Muscle of leg (tissue), 3 donors: ENCODE measurements at regions not wholly inside any gene's neighbourhood (a gene's known extent, or its start where the extent isn't known, plus 50 kb on each side); places are given as distances from the start of the nearest gene placed in this dataset.
A peak's percentile ranks its signal among the peaks of the same experiment; 100 is the strongest.
"Not testable (repeated sequence)": the region's sequence is repeated elsewhere in the genome, so short reads cannot be mapped to it uniquely, and the experiment has no call there.

Experiments used
- DNase-seq: peaks from one replicate; pipeline ENCODE4 v3.0.0; 2013
- H3K27ac ChIP-seq: one replicate; pipeline ENCODE4 v1.5.1; 2013; ENCODE audit warnings: mild to moderate bottlenecking, low read length, control low read depth
- H3K27me3 ChIP-seq: one replicate; pipeline ENCODE4 v1.6.1; 2013; ENCODE audit warnings: low read length; ENCODE audit not compliant: control insufficient read depth, insufficient read depth
- H3K36me3 ChIP-seq: one replicate; pipeline ENCODE4 v1.6.1; 2013; ENCODE audit warnings: low read length; ENCODE audit not compliant: control insufficient read depth, insufficient read depth
- H3K4me1 ChIP-seq: one replicate; pipeline ENCODE4 v1.6.1; 2013; ENCODE audit warnings: low read length; ENCODE audit not compliant: control insufficient read depth, insufficient read depth
- H3K4me3 ChIP-seq: one replicate; pipeline ENCODE4 v1.5.1; 2013; ENCODE audit warnings: low read length, control low read depth
- H3K9me3 ChIP-seq: replicated peaks from 2 replicates; pipeline ENCODE4 v1.6.1; 2013; ENCODE audit warnings: low read depth, low read length; ENCODE audit not compliant: control insufficient read depth
- WGBS: methylation state at CpG from one replicate; pipeline ENCODE4 v1.1.5; 2013; ENCODE audit warnings: missing lambda C conversion rate; ENCODE audit not compliant: insufficient coverage; 5-methylcytosine and 5-hydroxymethylcytosine counted together

GRCh38 chr21:28588997-28589396 lies 403.7 kb downstream of the LTN1 start:
- Histone ChIP-seq H3K36me3 (no peaks in the 10 kb centered on the region), H3K4me3 (no peak overlapping the region), H3K27me3 (no peaks in the 10 kb centered on the region), H3K27ac (no peak overlapping the region), H3K9me3 (no peaks in the 10 kb centered on the region), H3K4me1 (no peaks in the 10 kb centered on the region)
- DNase-seq = no peak
- WGBS = no CpG with 5 or more reads among the region's 1 CpG

DNA sequence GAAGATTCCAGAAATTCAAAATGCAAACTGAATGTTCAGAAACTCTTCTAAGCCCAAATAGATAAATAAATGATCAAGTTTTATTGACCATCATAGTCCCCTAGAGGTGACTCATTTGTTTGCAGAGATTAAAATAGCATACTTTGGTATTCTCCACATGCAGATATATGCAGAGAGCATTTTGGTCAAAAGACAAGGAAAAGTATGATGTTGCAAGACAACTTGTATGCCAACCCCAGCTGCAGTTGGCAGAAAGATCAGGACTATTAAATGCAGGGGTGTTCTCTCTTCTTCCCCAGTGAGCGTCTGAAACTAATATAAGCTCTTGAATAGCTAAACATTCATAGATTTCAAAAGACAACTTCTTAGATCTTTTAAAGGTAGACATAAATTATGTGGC lies 404.9 kb downstream of the LTN1 start:
- Histone ChIP-seq H3K27me3 (no peaks in the 10 kb centered on the region), H3K36me3 (no peaks in the 10 kb centered on the region), H3K9me3 (no peaks in the 10 kb centered on the region), H3K4me1 (no peaks in the 10 kb centered on the region), H3K27ac (no peak overlapping the region), H3K4me3 (no peak overlapping the region)
- peak; percentile 45 for DNase-seq
- no CpG with 5 or more reads among the region's 1 CpG for WGBS

DNA sequence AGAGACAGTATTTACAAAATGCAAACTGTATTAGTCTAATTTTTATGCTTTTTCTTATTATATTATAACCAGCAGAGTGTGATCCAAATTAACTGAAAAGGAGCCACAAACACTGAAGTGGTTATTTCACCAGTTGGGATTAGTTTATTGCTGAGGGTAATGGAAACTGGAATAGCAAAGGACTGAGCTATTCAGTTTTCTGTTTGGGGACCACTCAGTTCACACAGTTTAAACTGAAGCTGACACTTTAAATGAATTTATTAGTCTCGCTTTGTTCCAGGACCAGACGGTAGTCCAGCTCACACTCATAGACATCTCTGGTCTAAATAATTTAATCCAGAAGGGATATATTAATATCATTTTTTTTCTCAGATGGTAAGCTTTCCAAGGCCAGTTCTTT lies 410.7 kb downstream of the LTN1 start:
- no peaks in the 10 kb centered on the region for H3K36me3 ChIP-seq
- H3K9me3 ChIP-seq = no peaks in the 10 kb centered on the region
- no peaks in the 10 kb centered on the region for H3K27me3 ChIP-seq
- no peak overlapping the region for H3K27ac ChIP-seq
- H3K4me3 ChIP-seq = no peak overlapping the region
- peak; percentile 72 for DNase-seq
- H3K4me1 ChIP-seq = no peaks in the 10 kb centered on the region
- no CpG with 5 or more reads among the region's 2 CpGs for WGBS

- not testable (repeated sequence) for H3K4me1 ChIP-seq, H3K27me3 ChIP-seq, H3K4me3 ChIP-seq, H3K27ac ChIP-seq, H3K36me3 ChIP-seq, H3K9me3 ChIP-seq
- 75% methylated on average over 4 of the region's 5 CpGs for WGBS
- peak; percentile 71 for DNase-seq
These were observed 411.4 kb downstream of the LTN1 start for GRCh38 chr21:28581311-28581731.

DNA sequence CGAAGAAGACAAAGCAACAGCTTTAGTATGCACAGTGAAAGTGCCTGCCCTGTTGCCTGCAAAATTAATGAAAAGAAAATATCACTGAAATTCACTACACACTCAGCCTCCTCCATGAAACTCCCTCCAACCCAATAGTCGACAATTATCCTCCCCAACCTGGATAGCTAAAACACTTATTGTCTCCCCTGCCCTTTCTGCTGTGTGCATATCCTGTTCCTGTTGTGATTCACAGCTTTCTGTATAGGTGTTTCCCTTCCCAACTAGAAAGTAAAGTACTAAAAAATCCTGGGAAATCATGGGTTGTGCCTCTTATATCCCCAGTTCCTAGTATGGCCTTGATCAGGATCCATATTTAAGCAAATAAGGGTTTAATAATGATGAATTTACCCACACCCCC lies 412.1 kb downstream of the LTN1 start:
- Histone ChIP-seq H3K36me3 (no peaks in the 10 kb centered on the region), H3K27ac (no peak overlapping the region), H3K4me1 (no peaks in the 10 kb centered on the region), H3K9me3 (no peaks in the 10 kb centered on the region), H3K27me3 (no peaks in the 10 kb centered on the region), H3K4me3 (no peak overlapping the region)
- no CpG with 5 or more reads among the region's 2 CpGs for WGBS
- DNase-seq = no peak

DNA sequence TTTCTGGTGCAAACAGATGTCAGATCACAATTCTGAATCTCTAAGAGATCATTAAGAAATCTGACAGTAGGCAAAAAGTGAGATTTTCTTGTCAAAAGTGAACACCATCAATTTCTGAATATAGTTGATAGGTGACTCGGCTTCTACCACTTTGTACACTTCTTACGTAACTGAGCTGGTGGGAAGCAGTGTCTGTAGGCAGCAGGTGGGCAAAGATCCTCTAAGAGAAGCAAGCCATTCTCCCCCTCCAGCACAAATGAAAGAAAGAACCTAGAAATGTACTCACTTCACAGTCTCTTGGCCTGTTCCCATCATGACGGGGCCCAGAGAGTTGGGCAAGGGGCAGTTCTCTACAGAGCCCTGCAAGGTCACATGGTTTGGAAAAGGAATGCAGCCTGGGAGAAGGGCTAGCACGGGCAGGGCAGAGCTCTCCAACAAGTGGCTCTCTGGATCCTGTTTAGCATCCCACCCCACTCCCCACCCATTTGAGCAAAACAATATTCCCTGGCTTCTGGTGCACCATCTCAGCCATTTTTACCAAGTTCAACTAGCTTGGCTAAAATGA lies 412.6 kb downstream of the LTN1 start:
- no CpG with 5 or more reads among the region's 4 CpGs for WGBS
- Histone ChIP-seq H3K4me3 (no peak overlapping the region), H3K9me3 (no peaks in the 10 kb centered on the region), H3K27me3 (no peaks in the 10 kb centered on the region), H3K36me3 (no peaks in the 10 kb centered on the region), H3K4me1 (no peaks in the 10 kb centered on the region), H3K27ac (no peak overlapping the region)
- no peak for DNase-seq

DNA sequence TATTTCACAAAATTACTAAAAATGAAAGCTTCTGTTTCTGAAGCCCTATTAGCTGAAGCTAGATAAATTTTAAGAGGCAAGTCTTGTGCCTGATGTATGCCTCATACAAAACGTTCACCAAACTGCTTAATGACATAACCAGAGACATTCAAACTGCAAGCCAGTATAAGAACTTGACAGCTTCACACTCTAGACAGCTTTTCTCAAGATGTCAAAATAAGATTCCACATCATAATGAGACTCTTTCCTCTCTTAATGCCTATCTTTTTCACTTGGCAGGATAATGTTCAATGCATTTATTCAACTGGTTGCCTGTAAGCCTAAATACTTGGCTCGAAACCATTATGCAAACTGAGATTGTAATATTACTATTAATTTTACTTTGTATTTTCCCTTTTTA lies 424.0 kb downstream of the LTN1 start:
- peaks cover 2% of the 10 kb centered on the region for H3K9me3 ChIP-seq
- H3K4me3 ChIP-seq = no peak overlapping the region
- H3K27me3 ChIP-seq = no peaks in the 10 kb centered on the region
- no peaks in the 10 kb centered on the region for H3K36me3 ChIP-seq
- H3K27ac ChIP-seq = no peak overlapping the region
- no CpG with 5 or more reads among the region's 2 CpGs for WGBS
- DNase-seq = peak; percentile 22
- no peaks in the 10 kb centered on the region for H3K4me1 ChIP-seq

DNA sequence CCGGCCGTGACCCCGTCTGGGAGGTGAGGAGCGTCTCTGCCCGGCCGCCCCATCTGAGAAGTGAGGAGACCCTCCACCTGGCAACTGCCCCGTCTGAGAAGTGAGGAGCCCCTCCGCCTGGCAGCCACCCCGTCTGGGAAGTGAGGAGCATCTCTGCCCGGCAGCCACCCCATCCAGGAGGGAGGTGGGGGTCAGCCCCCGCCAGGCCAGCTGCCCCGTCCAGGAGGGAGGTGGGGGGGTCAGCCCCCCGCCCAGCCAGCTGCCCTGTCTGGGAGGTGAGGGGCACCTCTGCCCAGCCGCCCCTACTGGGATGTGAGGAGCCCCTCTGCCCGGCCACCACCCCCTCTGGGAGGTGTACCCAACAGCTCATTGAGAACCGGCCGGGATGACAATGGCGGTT lies 428.7 kb downstream of the LTN1 start:
- not testable (repeated sequence) for H3K27ac ChIP-seq, H3K36me3 ChIP-seq, H3K9me3 ChIP-seq, DNase-seq, H3K4me1 ChIP-seq, H3K4me3 ChIP-seq, H3K27me3 ChIP-seq
- WGBS = no CpG with 5 or more reads among the region's 18 CpGs

DNA sequence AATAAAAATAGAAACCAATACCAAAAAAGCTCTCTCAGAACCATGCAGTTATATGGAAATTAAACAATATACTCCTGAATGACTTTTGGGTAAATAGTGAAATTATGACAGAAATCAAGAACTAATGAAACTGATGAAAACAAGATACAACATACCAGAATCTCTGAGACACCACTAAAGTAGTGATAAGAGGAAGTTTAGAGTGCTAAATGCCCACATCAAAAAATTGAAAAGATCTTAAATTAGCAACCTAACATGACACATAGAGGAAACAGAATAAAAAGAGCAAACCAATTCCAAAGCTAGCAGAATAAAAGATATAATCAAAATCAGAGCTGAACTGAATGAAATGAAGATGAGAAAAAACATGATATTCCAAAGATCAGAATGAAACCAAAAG lies 430.9 kb downstream of the LTN1 start:
- H3K4me1 ChIP-seq = no peaks in the 10 kb centered on the region
- H3K9me3 ChIP-seq = peaks cover 6% of the 10 kb centered on the region
- no peaks in the 10 kb centered on the region for H3K27me3 ChIP-seq
- H3K27ac ChIP-seq = no peak overlapping the region
- no peak for DNase-seq
- no peak overlapping the region for H3K4me3 ChIP-seq
- no peaks in the 10 kb centered on the region for H3K36me3 ChIP-seq

- H3K36me3 ChIP-seq = no peaks in the 10 kb centered on the region
- H3K27ac ChIP-seq = no peak overlapping the region
- 41% methylated on average over 7 of the region's 10 CpGs for WGBS
- no peaks in the 10 kb centered on the region for H3K27me3 ChIP-seq
- DNase-seq = no peak
- no peaks in the 10 kb centered on the region for H3K4me1 ChIP-seq
- peaks cover 2% of the 10 kb centered on the region for H3K9me3 ChIP-seq
- H3K4me3 ChIP-seq = no peak overlapping the region
These were observed 437.8 kb downstream of the LTN1 start for GRCh38 chr21:28554660-28555475.
